DOHH2 (cell line): ENCODE measurements at regions not wholly inside any gene's neighbourhood (a gene's known extent, or its start where the extent isn't known, plus 50 kb on each side); places are given as distances from the start of the nearest gene placed in this dataset.

ENCODE experiments used
- H3F3A ChIP-seq: fragments of 200-600 bp; sonication (generic), shearing (Covaris generic); 2 replicates; pipeline ENCODE4 v1.6.0; 2016; ENCODE audit warnings: antibody characterized with exemption, mild to moderate bottlenecking; ENCODE audit not compliant: control insufficient read depth, insufficient read depth
- H3K27ac ChIP-seq: fragments of 200-600 bp; sonication (generic); 2 replicates; pipeline ENCODE4 v1.5.1; 2014; ENCODE audit warnings: low read depth, mild to moderate bottlenecking, low read length, moderate library complexity
- H3K27me3 ChIP-seq: fragments of 200-600 bp; sonication (generic); 2 replicates; pipeline ENCODE4 v1.6.1; 2014; ENCODE audit warnings: mild to moderate bottlenecking, low read length, mixed read lengths; ENCODE audit not compliant: control insufficient read depth
- H3K36me3 ChIP-seq: fragments of 200-600 bp; sonication (generic); 2 replicates; pipeline ENCODE4 v1.6.1; 2014; ENCODE audit warnings: mild to moderate bottlenecking, low read length, moderate library complexity, mixed read lengths; ENCODE audit not compliant: control insufficient read depth
- H3K4me1 ChIP-seq: fragments of 200-600 bp; sonication (generic); 2 replicates; pipeline ENCODE4 v1.6.1; 2014; ENCODE audit warnings: mild to moderate bottlenecking, low read length, mixed read lengths; ENCODE audit not compliant: control insufficient read depth
- H3K4me2 ChIP-seq: fragments of 200-600 bp; sonication (generic); 2 replicates; pipeline ENCODE4 v1.6.0; 2014; ENCODE audit warnings: mild to moderate bottlenecking, low read length, moderate library complexity
- H3K4me3 ChIP-seq: fragments of 200-600 bp; sonication (generic); 2 replicates; pipeline ENCODE4 v1.5.1; 2014; ENCODE audit warnings: mild to moderate bottlenecking, low read length, mixed read lengths
- H3K79me2 ChIP-seq: fragments of 200-600 bp; sonication (generic); 2 replicates; pipeline ENCODE4 v1.6.1; 2014; ENCODE audit warnings: mild to moderate bottlenecking, low read length, mixed read lengths; ENCODE audit not compliant: control insufficient read depth
- H3K9me2 ChIP-seq: fragments of 200-600 bp; sonication (generic); replicated peaks from 2 replicates; pipeline ENCODE4 v1.6.1; 2014; ENCODE audit warnings: mild to moderate bottlenecking, low read length, mixed read lengths; ENCODE audit not compliant: control insufficient read depth
- H3K9me3 ChIP-seq: fragments of 200-600 bp; sonication (generic); 2 replicates; pipeline ENCODE4 v1.6.1; 2014; ENCODE audit warnings: antibody characterized with exemption, low read length, mixed read lengths; ENCODE audit not compliant: control insufficient read depth, insufficient read depth
- H4K20me1 ChIP-seq: fragments of 200-600 bp; sonication (generic); 2 replicates; pipeline ENCODE4 v1.6.0; 2014; ENCODE audit warnings: low read depth, mild to moderate bottlenecking, antibody characterized with exemption, low read length, moderate library complexity; ENCODE audit not compliant: control insufficient read depth, insufficient read depth
- CTCF ChIP-seq: fragments of 200-600 bp; sonication (generic); IDR thresholded peaks from one replicate; pipeline ENCODE4 v1.5.1; 2014; ENCODE audit warnings: antibody characterized with exemption, mild to moderate bottlenecking, low read depth, low read length; ENCODE audit not compliant: poor library complexity, severe bottlenecking
- EZH2phosphoT487 ChIP-seq: fragments of 200-600 bp; sonication (generic); IDR thresholded peaks from 2 replicates; pipeline ENCODE4 v1.6.1; 2017; ENCODE audit warnings: borderline replicate concordance, mild to moderate bottlenecking, antibody characterized with exemption, low read length, moderate library complexity, mixed read lengths

GRCh38 chr10:113369365-113369694, 183.5 kb upstream of the HABP2 start:
- no peaks in the 10 kb centered on the region for H3K79me2 ChIP-seq

GRCh38 chr10:113376428-113376827, 176.4 kb upstream of the HABP2 start:
- Histone ChIP-seq H3F3A (no peaks in the 10 kb centered on the region), H4K20me1 (no peaks in the 10 kb centered on the region), H3K9me3 (no peaks in the 10 kb centered on the region), H3K9me2 (no peaks in the 10 kb centered on the region), H3K4me3 (no peak overlapping the region), H3K79me2 (no peaks in the 10 kb centered on the region), H3K4me1 (no peaks in the 10 kb centered on the region), H3K4me2 (no peak overlapping the region), H3K27me3 (peaks cover 7% of the 10 kb centered on the region; the same call in 1 of the 2 replicates), H3K27ac (no peak overlapping the region), H3K36me3 (no peaks in the 10 kb centered on the region)
- TF ChIP-seq EZH2phosphoT487 = no peak
- TF ChIP-seq CTCF = no peak

More at GRCh38 chr10:113369365-113369694, 183.5 kb upstream of the HABP2 start:
- Histone ChIP-seq H3K27me3 (0 out of 2 replicates have a peak, but pooled peaks cover 3% of the 10 kb centered on the region), H3K4me1 (no peaks in the 10 kb centered on the region), H3K27ac (no peak overlapping the region), H4K20me1 (no peaks in the 10 kb centered on the region), H3K4me3 (no peak overlapping the region), H3F3A (no peaks in the 10 kb centered on the region), H3K36me3 (no peaks in the 10 kb centered on the region), H3K4me2 (no peak overlapping the region), H3K9me2 (no peaks in the 10 kb centered on the region), H3K9me3 (no peaks in the 10 kb centered on the region)
- TF ChIP-seq EZH2phosphoT487 (no peak), CTCF (no peak)

- no peaks in the 10 kb centered on the region for H3K9me3 ChIP-seq
- TF ChIP-seq EZH2phosphoT487 (no peak), CTCF (no peak)
Observed at GRCh38 chr10:113379091-113379490, 173.8 kb upstream of the HABP2 start.

More at GRCh38 chr10:113379091-113379490, 173.8 kb upstream of the HABP2 start:
- H3K36me3 ChIP-seq = no peaks in the 10 kb centered on the region
- H3K9me2 ChIP-seq = no peaks in the 10 kb centered on the region
- no peak overlapping the region for H3K4me2 ChIP-seq
- peaks cover 23% of the 10 kb centered on the region for H3K27me3 ChIP-seq
- H4K20me1 ChIP-seq = no peaks in the 10 kb centered on the region
- no peaks in the 10 kb centered on the region for H3F3A ChIP-seq
- no peak overlapping the region for H3K4me3 ChIP-seq
- H3K79me2 ChIP-seq = no peaks in the 10 kb centered on the region
- H3K27ac ChIP-seq = no peak overlapping the region
- no peaks in the 10 kb centered on the region; the same call in 1 of the 2 replicates for H3K4me1 ChIP-seq
